ENCODE measurements at regions not wholly inside any gene's neighbourhood (a gene's known extent, or its start where the extent isn't known, plus 50 kb on each side); places are given as distances from the start of the nearest gene placed in this dataset.

DNA sequence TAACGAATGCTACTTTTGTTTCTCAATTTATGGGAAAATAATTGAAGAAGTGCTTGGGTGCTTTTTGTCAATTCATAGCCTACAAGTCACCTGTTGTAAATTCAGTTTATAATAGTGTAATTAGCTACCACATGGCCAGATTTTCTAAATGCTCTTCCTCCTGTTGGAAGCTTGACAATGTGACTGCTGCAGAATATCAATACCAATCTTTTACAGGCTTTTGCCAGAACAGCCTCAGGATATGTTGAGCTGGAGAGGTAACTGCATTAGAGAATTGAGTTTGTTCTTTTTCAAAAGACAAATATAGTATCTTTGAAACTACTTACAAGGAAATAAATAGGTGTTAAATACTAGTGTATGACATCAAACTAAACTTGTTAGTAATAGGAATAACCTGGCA is 277.8 kb downstream of the POU4F1 start:
- TF ChIP-seq, protein P1, sequence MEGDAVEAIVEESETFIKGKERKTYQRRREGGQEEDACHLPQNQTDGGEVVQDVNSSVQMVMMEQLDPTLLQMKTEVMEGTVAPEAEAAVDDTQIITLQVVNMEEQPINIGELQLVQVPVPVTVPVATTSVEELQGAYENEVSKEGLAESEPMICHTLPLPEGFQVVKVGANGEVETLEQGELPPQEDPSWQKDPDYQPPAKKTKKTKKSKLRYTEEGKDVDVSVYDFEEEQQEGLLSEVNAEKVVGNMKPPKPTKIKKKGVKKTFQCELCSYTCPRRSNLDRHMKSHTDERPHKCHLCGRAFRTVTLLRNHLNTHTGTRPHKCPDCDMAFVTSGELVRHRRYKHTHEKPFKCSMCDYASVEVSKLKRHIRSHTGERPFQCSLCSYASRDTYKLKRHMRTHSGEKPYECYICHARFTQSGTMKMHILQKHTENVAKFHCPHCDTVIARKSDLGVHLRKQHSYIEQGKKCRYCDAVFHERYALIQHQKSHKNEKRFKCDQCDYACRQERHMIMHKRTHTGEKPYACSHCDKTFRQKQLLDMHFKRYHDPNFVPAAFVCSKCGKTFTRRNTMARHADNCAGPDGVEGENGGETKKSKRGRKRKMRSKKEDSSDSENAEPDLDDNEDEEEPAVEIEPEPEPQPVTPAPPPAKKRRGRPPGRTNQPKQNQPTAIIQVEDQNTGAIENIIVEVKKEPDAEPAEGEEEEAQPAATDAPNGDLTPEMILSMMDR (IDR thresholded peaks at IDR 0.05) = no peak
- ATAC-seq (no peak), DNase-seq (no peak)
- Histone ChIP-seq H3K36me3 (ENCODE audit: low read depth) (no peaks in the 10 kb centered on the region), H3K4me3 (no peak overlapping the region), H3K9me3 (no peaks in the 10 kb centered on the region), H3K4me1 (ENCODE audit: low read depth) (no peaks in the 10 kb centered on the region)
- intact Hi-C loops (cut with DNase I, micrococcal nuclease) = no loop called here

DNA sequence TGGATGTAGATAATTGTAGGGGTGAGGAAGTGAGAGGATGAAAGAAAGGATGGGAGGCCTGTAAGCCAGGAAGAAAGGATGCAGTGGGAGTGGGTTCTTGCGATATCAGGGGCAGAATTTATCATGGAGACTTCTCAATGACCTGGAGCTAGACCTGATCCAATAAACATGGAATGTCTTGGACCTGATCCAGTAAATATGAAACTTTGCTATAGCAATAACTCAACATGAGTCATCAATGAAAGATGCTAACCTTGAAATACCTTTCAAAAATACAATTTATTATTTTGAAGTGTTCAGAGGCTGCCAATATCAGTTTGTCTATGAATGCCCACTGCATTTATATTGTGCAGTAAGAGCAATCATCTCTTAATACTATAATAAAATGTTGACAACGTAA is 279.5 kb downstream of the POU4F1 start:
- intact Hi-C loops (cut with DNase I, micrococcal nuclease) = no loop called here
- DNase-seq = no peak
- no peaks in the 10 kb centered on the region for H3K9me3 ChIP-seq
- no peak for ATAC-seq
- no peaks in the 10 kb centered on the region for H3K36me3 ChIP-seq (ENCODE audit: low read depth)
- H3K4me1 ChIP-seq (ENCODE audit: low read depth) = no peaks in the 10 kb centered on the region
- H3K4me3 ChIP-seq = no peak overlapping the region
- TF ChIP-seq, protein P1 (IDR thresholded peaks at IDR 0.05) = no peak

DNA sequence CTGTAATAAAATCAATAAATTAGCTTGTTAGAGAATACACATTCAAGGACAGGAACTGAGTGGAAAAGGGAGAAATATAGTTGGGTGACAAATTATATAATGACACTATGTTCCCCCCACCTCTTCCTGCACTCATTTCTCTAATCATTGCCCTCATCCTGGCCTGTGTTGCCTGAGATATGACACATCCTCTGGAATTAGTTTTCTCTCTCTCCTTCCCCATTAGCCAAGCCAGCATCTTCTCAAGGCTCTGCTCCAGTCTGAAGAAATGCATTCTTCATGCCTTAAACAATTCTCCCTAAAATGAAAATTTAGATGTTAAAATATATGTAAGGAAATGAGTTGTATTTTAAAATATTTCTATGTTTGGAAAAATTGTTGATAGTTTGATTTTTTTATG is 280.3 kb downstream of the POU4F1 start:
- no peak for ATAC-seq
- Histone ChIP-seq H3K9me3 (no peaks in the 10 kb centered on the region), H3K4me3 (no peak overlapping the region), H3K4me1 (ENCODE audit: low read depth) (no peaks in the 10 kb centered on the region), H3K36me3 (ENCODE audit: low read depth) (no peaks in the 10 kb centered on the region)
- TF ChIP-seq, protein P1 (IDR thresholded peaks at IDR 0.05) = no peak
- no peak for DNase-seq
- intact Hi-C loops (cut with DNase I, micrococcal nuclease) = no loop called here

DNA sequence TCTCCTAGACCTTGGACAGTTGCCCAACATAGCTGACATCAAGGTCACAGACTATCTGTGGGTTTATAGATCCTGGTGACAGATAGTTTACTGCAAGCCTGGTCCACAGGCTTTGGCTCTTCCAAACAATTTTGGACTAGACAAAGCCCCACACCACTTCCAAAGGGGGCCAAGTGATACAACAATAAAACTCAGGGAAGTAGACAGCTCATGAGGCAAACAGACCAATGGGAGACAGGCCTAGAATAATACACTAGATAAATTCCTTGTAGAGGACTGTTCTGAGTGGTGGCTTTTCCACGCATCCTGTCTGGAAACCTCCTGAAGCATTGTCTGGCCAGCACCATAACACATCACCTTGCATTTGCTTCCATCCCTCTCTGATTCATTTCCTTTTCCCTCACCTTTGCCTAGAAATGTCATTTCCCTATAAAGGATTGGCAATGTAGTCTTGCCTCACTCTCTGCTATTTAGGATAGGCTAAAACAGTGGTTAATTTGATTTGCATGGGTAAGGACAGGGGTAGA is 284.2 kb downstream of the POU4F1 start:
- intact Hi-C loops (cut with DNase I, micrococcal nuclease) = no loop called here
- no peak for DNase-seq
- TF ChIP-seq, protein P1 (IDR thresholded peaks at IDR 0.05) = no peak
- no peak overlapping the region for H3K4me3 ChIP-seq
- H3K4me1 ChIP-seq (ENCODE audit: low read depth) = no peaks in the 10 kb centered on the region
- no peaks in the 10 kb centered on the region for H3K36me3 ChIP-seq (ENCODE audit: low read depth)
- no peaks in the 10 kb centered on the region for H3K9me3 ChIP-seq
- ATAC-seq = no peak

DNA sequence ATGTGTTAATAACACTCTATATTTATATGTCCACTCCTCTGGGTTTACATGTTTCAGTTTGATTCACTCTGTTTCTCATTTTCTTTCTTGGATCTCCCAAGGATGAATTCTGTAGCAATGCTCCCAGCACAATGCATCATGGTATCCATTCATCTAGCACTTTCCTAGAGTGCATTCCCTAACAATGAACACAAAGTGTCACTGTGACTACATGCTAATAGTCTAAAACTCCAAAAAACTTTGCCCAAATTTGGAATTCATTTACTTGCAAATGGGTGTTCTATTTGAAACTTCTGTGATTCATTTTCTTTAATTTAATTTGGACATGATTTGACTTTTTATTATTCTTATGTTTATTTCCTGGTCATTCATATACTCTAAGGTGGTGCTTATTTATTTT is 286.3 kb downstream of the POU4F1 start:
- Histone ChIP-seq H3K9me3 (no peaks in the 10 kb centered on the region), H3K36me3 (ENCODE audit: low read depth) (no peaks in the 10 kb centered on the region), H3K4me3 (no peak overlapping the region), H3K4me1 (ENCODE audit: low read depth) (no peaks in the 10 kb centered on the region)
- no peak for ATAC-seq
- TF ChIP-seq, protein P1 (IDR thresholded peaks at IDR 0.05) = no peak
- intact Hi-C loops (cut with DNase I, micrococcal nuclease) = no loop called here
- DNase-seq = no peak

Measured in mucosa of descending colon (tissue), 3 donors.